ENCODE measurements at regions not wholly inside any gene's neighbourhood (a gene's known extent, or its start where the extent isn't known, plus 50 kb on each side); places are given as distances from the start of the nearest gene placed in this dataset.

- ChIA-PET RAD21 (ENCODE audit: low non-redundant PET in 1 of 2, low total read pairs in 2 of 2, uncharacterized antibody in 2 of 2, unreplicated experiment in 2 of 2) (no interaction called here), POLR2A (no interaction called here), CTCF (no interaction called here)
- Histone ChIP-seq H4K20me1 (ENCODE audit: insufficient read depth) (no peaks in the 10 kb centered on the region), H3K4me2 (ENCODE audit: low read length) (no peak overlapping the region), H3K9me3 (ENCODE audit: control insufficient read depth in 1 of 2, insufficient read depth in 1 of 2, low read depth in 1 of 2, low read length in 2 of 2) (no peaks in the 10 kb centered on the region), H3K4me3 (replicated peaks in 1 of 2; ENCODE audit: low read depth in 1 of 2, low read length in 2 of 2) (no peak overlapping the region), H3K4me1 (ENCODE audit: control insufficient read depth in 1 of 2, insufficient read depth in 2 of 2, low read length in 2 of 2) (no peaks in the 10 kb centered on the region), H3K36me3 (ENCODE audit: control insufficient read depth in 1 of 2, insufficient read depth in 2 of 2, low read length in 2 of 2) (no peaks in the 10 kb centered on the region), H3K9me2 (ENCODE audit: insufficient read depth) (no peaks in the 10 kb centered on the region), H3K27me3 (ENCODE audit: insufficient read depth, low read length) (peaks cover 7% of the 10 kb centered on the region), H3K9ac (ENCODE audit: low read length) (no peak overlapping the region), H3K79me2 (ENCODE audit: insufficient read depth, low read length) (no peaks in the 10 kb centered on the region), H3K27ac (ENCODE audit: low read depth, low read length) (no peak overlapping the region), H2AFZ (ENCODE audit: low read depth, low read length, poor library complexity, severe bottlenecking) (no peak overlapping the region)
- no peak for DNase-seq (ENCODE audit: low read depth, low spot score)
- no peak for TF ChIP-seq EZH2 (IDR thresholded peaks at IDR 0.05)
- no peak for TF ChIP-seq SIN3A (IDR thresholded peaks at IDR 0.05; ENCODE audit: low read depth)
- TF ChIP-seq TCF7L2 (IDR thresholded peaks at IDR 0.05; ENCODE audit: borderline replicate concordance, extremely low read depth, insufficient read depth, insufficient read length) = no peak
- no peak for TF ChIP-seq RAD21 (IDR thresholded peaks at IDR 0.05; ENCODE audit: low read depth)
- TF ChIP-seq CEBPB (IDR thresholded peaks at IDR 0.05; ENCODE audit: low read depth) = no peak
- TF ChIP-seq ZNF274 (IDR thresholded peaks at IDR 0.05; ENCODE audit: low read depth, low read length) = no peak
- TF ChIP-seq SRF (IDR thresholded peaks at IDR 0.05; ENCODE audit: low read depth) = no peak
- no peak for TF ChIP-seq SP1 (IDR thresholded peaks at IDR 0.05; ENCODE audit: low read depth)
- no peak for TF ChIP-seq EGR1 (IDR thresholded peaks at IDR 0.05; ENCODE audit: low read depth)
- TF ChIP-seq ATF3 (IDR thresholded peaks at IDR 0.05) = no peak
- TF ChIP-seq POLR2A (IDR thresholded peaks at IDR 0.05; ENCODE audit: borderline replicate concordance, extremely low read depth, insufficient read depth, insufficient read length) = no peak
- TF ChIP-seq CBX3 (IDR thresholded peaks at IDR 0.05; ENCODE audit: low read depth) = no peak
- no peak for TF ChIP-seq MAX (IDR thresholded peaks at IDR 0.05)
- no peak for TF ChIP-seq CTCF (IDR thresholded peaks at IDR 0.05 in 2 of 3, conservative IDR thresholded peaks at IDR 0.05 in 1 of 3; ENCODE audit: borderline replicate concordance in 1 of 3, insufficient read depth in 1 of 3, low read depth in 2 of 3, low read length in 2 of 3)
- no peak for TF ChIP-seq POLR2AphosphoS5 (IDR thresholded peaks at IDR 0.05; ENCODE audit: low read depth, low read length)
- no peak for TF ChIP-seq ZBTB33 (IDR thresholded peaks at IDR 0.05; ENCODE audit: extremely low read depth, insufficient replicate concordance, low read length)
- TF ChIP-seq YY1 (IDR thresholded peaks at IDR 0.05; ENCODE audit: extremely low read depth, insufficient replicate concordance, low read depth, low read length) = no peak
- no TSS peak for BruUV-seq (replicated peaks)
- intact Hi-C loops (cut with micrococcal nuclease) = no loop called here
- no peak for ATAC-seq
These were observed 453.6 kb downstream of the TMEM135 start for GRCh38 chr11:87491381-87491780.

Data from HCT116 (cell line).